Ovary (tissue), 7 donors: ENCODE measurements at regions not wholly inside any gene's neighbourhood (a gene's known extent, or its start where the extent isn't known, plus 50 kb on each side); places are given as distances from the start of the nearest gene placed in this dataset.

Source experiments
- DNase-seq, 5 donors: peaks; one replicate each; pipeline ENCODE4 v3.0.0-alpha.2; 2019 to 2020
- H3K27ac ChIP-seq, 2 donors: fragments of 200-600 bp; one replicate each; pipeline versions ENCODE4 v1.5.1 to v1.8.0; 2019 to 2022
- H3K27me3 ChIP-seq: fragments of 200-600 bp; one replicate; pipeline ENCODE4 v1.8.0; 2022
- H3K36me3 ChIP-seq: fragments of 200-600 bp; sonication (generic); one replicate; pipeline ENCODE4 v1.5.1; 2019
- H3K4me1 ChIP-seq: one replicate; pipeline ENCODE4 v1.8.1; 2013; ENCODE audit warnings: mild to moderate bottlenecking, moderate library complexity; ENCODE audit not compliant: insufficient read depth
- H3K4me3 ChIP-seq: fragments of 200-600 bp; sonication (generic); one replicate; pipeline ENCODE4 v1.5.1; 2017
- H3K9me3 ChIP-seq, 2 donors: fragments of 200-600 bp in 1 of 2; sonication (generic) in 1 of 2; one replicate each; pipeline versions ENCODE4 v1.5.1 to v1.8.1; 2013 to 2019; ENCODE audit warnings: mild to moderate bottlenecking in 1 of 2, moderate library complexity in 1 of 2
- EP300 ChIP-seq: sonication (generic); formaldehyde crosslinking; IDR thresholded peaks from one replicate; pipeline ENCODE4 v1.6.1; 2017; ENCODE audit warnings: antibody characterized with exemption
- POLR2A ChIP-seq: fragments of 450-650 bp; IDR thresholded peaks from one replicate; pipeline ENCODE4 v1.6.1; 2017; ENCODE audit warnings: antibody characterized with exemption, mild to moderate bottlenecking, moderate library complexity
- WGBS, 3 donors: extraction: QIAGEN DNeasy Blood & Tissue Kit in 1 of 3; methylation state at CpG; one replicate each; pipeline versions ENCODE4 v1.1.5 to v1.1.7; 2013 to 2017; 5-methylcytosine and 5-hydroxymethylcytosine counted together
- intact Hi-C, 4 donors: fragments of 100-400 bp; cut with DNase I; formaldehyde crosslinking; loops; one replicate each; pipeline versions ENCODE4 v1.11.0 to v1.15.1; 2022 to 2023
- TF ChIP-seq, protein P1 (sequence below), 3 donors: fragments of 450-650 bp in 2 of 3; fragments of 200-600 bp in 1 of 3; IDR thresholded peaks; one replicate each; pipeline versions ENCODE4 v1.5.1 to v1.8.0; 2016 to 2022; ENCODE audit warnings: antibody characterized with exemption in 3 of 3, mild to moderate bottlenecking in 1 of 3
- donor health status: DM: no; HTN: no; CAD: no; lungs with moderate emphysema.
- donor health status: DM: no; HTN: no; CAD: no.
- donor health status: Bipolar disorder and iron deficiency.
- donor health status: DM: no; HTN: no; CAD: no.
- donor health status: DM: yes; HTN: yes; CAD: no.

DNA sequence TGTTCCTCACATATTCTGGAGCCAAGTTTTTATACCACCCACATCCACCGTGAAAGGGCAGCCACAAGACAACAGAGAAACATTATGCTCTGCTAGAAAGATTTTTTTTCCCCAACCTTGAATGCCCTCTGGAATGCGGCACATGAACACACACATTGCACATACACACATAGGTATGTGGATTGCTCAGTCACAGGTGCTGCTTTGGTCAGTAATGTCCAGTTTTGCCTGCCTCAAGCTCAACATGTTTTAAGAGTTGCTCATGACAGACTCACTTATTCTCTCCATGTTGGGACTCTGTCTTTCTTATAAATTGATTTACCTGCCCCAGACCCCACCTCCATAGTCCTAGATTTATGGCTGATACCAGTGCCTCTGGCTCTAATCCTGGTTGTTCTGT, 138.0 kb upstream of the ASTN2 start:
- intact Hi-C loops: no loop called here
- Histone ChIP-seq H3K27me3 (no peaks in the 10 kb centered on the region), H3K4me1 (no peaks in the 10 kb centered on the region), H3K27ac (no peak overlapping the region), H3K9me3 (no peaks in the 10 kb centered on the region), H3K36me3 (no peaks in the 10 kb centered on the region), H3K4me3 (no peak overlapping the region)
- WGBS, 3 donors: 83 to 91% (median 86%) methylated on average over 2 of the region's 2 CpGs
- no peak for DNase-seq
- TF ChIP-seq, protein P1, sequence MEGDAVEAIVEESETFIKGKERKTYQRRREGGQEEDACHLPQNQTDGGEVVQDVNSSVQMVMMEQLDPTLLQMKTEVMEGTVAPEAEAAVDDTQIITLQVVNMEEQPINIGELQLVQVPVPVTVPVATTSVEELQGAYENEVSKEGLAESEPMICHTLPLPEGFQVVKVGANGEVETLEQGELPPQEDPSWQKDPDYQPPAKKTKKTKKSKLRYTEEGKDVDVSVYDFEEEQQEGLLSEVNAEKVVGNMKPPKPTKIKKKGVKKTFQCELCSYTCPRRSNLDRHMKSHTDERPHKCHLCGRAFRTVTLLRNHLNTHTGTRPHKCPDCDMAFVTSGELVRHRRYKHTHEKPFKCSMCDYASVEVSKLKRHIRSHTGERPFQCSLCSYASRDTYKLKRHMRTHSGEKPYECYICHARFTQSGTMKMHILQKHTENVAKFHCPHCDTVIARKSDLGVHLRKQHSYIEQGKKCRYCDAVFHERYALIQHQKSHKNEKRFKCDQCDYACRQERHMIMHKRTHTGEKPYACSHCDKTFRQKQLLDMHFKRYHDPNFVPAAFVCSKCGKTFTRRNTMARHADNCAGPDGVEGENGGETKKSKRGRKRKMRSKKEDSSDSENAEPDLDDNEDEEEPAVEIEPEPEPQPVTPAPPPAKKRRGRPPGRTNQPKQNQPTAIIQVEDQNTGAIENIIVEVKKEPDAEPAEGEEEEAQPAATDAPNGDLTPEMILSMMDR (IDR thresholded peaks at IDR 0.05): no peak
- TF ChIP-seq EP300 (no peak), POLR2A (no peak)

- Histone ChIP-seq H3K27me3 (no peaks in the 10 kb centered on the region), H3K36me3 (no peaks in the 10 kb centered on the region), H3K27ac (no peak overlapping the region), H3K4me3 (no peak overlapping the region), H3K4me1 (no peaks in the 10 kb centered on the region), H3K9me3 (no peaks in the 10 kb centered on the region)
- intact Hi-C loops: no loop called here
- no peak for DNase-seq
- TF ChIP-seq, protein P1 (IDR thresholded peaks at IDR 0.05): no peak
- TF ChIP-seq EP300 (no peak), POLR2A (no peak)
- 58 to 78% (median 76%) methylated on average over 2 of the region's 2 CpGs for WGBS, 3 donors
These were observed 136.3 kb upstream of the ASTN2 start for GRCh38 chr9:117551171-117551570.

DNA sequence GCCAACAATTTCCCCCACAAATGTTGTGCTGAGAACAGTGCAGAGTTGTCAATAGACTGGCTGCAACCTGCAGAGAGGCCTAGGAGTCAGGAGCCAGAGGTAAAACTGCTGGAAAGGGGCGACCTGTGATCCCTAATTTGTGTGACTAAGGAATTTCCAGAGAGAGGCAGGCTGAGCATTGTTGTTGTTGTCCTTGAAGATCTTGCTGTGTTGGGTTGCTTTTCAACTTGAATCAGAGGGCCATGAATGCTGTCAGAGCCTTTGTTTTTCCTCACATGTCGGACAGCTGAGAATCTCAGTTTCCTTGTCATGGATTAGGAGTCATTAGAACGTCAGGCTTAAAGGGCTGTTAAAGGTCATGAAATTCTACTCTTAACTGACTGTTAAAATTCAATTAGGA, 134.6 kb upstream of the ASTN2 start:
- no peaks in the 10 kb centered on the region for H3K9me3 ChIP-seq
- TF ChIP-seq, protein P1 (IDR thresholded peaks at IDR 0.05): no peak
- TF ChIP-seq POLR2A (no peak), EP300 (no peak)
- no peak for DNase-seq
- H3K36me3 ChIP-seq: no peaks in the 10 kb centered on the region
- H3K27me3 ChIP-seq: no peaks in the 10 kb centered on the region
- H3K4me1 ChIP-seq: no peaks in the 10 kb centered on the region
- H3K27ac ChIP-seq: no peak overlapping the region
- intact Hi-C loops: no loop called here
- 59 to 79% (median 72%) methylated on average over 3 of the region's 3 CpGs for WGBS, 3 donors
- no peak overlapping the region for H3K4me3 ChIP-seq

GRCh38 chr9:117548556-117548955, 133.7 kb upstream of the ASTN2 start:
- 87 to 89% (median 89%) methylated on average over 2 of the region's 2 CpGs for WGBS, 3 donors
- TF ChIP-seq POLR2A: no peak
- TF ChIP-seq, protein P1 (IDR thresholded peaks at IDR 0.05): no peak
- TF ChIP-seq EP300: no peak
- no peak for DNase-seq
- Histone ChIP-seq H3K9me3 (no peaks in the 10 kb centered on the region), H3K27me3 (no peaks in the 10 kb centered on the region), H3K27ac (no peak overlapping the region), H3K4me1 (no peaks in the 10 kb centered on the region), H3K36me3 (no peaks in the 10 kb centered on the region), H3K4me3 (no peak overlapping the region)
- intact Hi-C loops: no loop called here

GRCh38 chr9:117547904-117548303, 133.0 kb upstream of the ASTN2 start:
- intact Hi-C loops: no loop called here
- no peaks in the 10 kb centered on the region for H3K27me3 ChIP-seq
- WGBS, 3 donors: 71 to 80% (median 76%) methylated on average over 3 of the region's 3 CpGs
- TF ChIP-seq, protein P1 (IDR thresholded peaks at IDR 0.05): no peak
- TF ChIP-seq EP300 (no peak), POLR2A (no peak)
- H3K4me1 ChIP-seq: no peaks in the 10 kb centered on the region
- no peaks in the 10 kb centered on the region for H3K9me3 ChIP-seq
- no peaks in the 10 kb centered on the region for H3K36me3 ChIP-seq
- H3K4me3 ChIP-seq: no peak overlapping the region
- DNase-seq: no peak
- H3K27ac ChIP-seq: no peak overlapping the region
